ENCODE measurements at regions not wholly inside any gene's neighbourhood (a gene's known extent, or its start where the extent isn't known, plus 50 kb on each side); places are given as distances from the start of the nearest gene placed in this dataset.

- TF ChIP-seq YY1 (IDR thresholded peaks at IDR 0.05; ENCODE audit: insufficient read depth, insufficient read length) (no peak), ZNF274 (IDR thresholded peaks at IDR 0.05; ENCODE audit: low read depth, low read length) (no peak), SUZ12 (IDR thresholded peaks at IDR 0.05; ENCODE audit: extremely low read depth, insufficient read depth, insufficient read length) (no peak)
Observed at GRCh38 chr2:111246620-111247061, 125.9 kb downstream of the BCL2L11 start.

Measured in NT2/D1 (cell line).